Caco-2 (cell line): ENCODE measurements at regions not wholly inside any gene's neighbourhood (a gene's known extent, or its start where the extent isn't known, plus 50 kb on each side); places are given as distances from the start of the nearest gene placed in this dataset. TPM values are rescaled to one million over a fixed set of nuclear protein-coding genes. Genes with fewer than 3 reads are reported as not detected.

Experiments
- BruUV-seq: library from RNA; stranded (reverse); fragments of 400-500 nt; replicated peaks from 2 replicates; lab custom pipeline; 2021; lab: Mats Ljungman, UMichigan
- CTCF ChIA-PET: fragments of 300-600 bp; sonication (Branson Sonifier 250); formaldehyde crosslinking; loops from one replicate; lab custom pipeline; 2022; ENCODE audit warnings: antibody characterized with exemption; lab: Charles Lee
- POLR2A ChIA-PET: fragments of 300-600 bp; sonication (Branson Sonifier 250); formaldehyde crosslinking; loops from one replicate; lab custom pipeline; 2022; ENCODE audit warnings: antibody characterized with exemption; lab: Charles Lee
- DNase-seq, 2 experiments: peaks; one replicate each; pipeline versions ENCODE4 v3.0.0 to v3.0.0-alpha.2; 2020 to 2022
- H3K27me3 ChIP-seq: replicated peaks from 2 replicates; pipeline ENCODE4 v1.6.0; 2011; ENCODE audit warnings: low read length; ENCODE audit not compliant: control insufficient read depth, insufficient read depth
- H3K36me3 ChIP-seq: 2 replicates; pipeline ENCODE4 v1.5.1; 2011; ENCODE audit warnings: low read length; ENCODE audit not compliant: control insufficient read depth, insufficient read depth
- H3K4me1 ChIP-seq: fragments of 250-450 bp; sonication (Bioruptor Pico); 2 replicates; pipeline ENCODE4 v1.5.1; 2020; ENCODE audit warnings: mild to moderate bottlenecking
- H3K4me3 ChIP-seq: 2 replicates; pipeline ENCODE4 v1.5.1; 2011; ENCODE audit warnings: low read depth, mild to moderate bottlenecking, control low read depth, low read length
- H3K9me3 ChIP-seq: fragments of 250-450 bp; sonication (Bioruptor Pico); 2 replicates; pipeline ENCODE4 v1.5.1; 2020; ENCODE audit warnings: mild to moderate bottlenecking, moderate library complexity
- H3K27ac Mint-ChIP-seq: one replicate; pipeline ENCODE4 v1.8.0; 2022; ENCODE audit warnings: mixed read lengths; ENCODE audit not compliant: unreplicated experiment
- H3K27me3 Mint-ChIP-seq: one replicate; pipeline ENCODE4 v1.8.0; 2022; ENCODE audit warnings: mixed read lengths; ENCODE audit not compliant: insufficient read depth, unreplicated experiment
- H3K36me3 Mint-ChIP-seq: one replicate; pipeline ENCODE4 v1.8.0; 2022; ENCODE audit warnings: mild to moderate bottlenecking, mixed read lengths; ENCODE audit not compliant: insufficient read depth, unreplicated experiment
- H3K4me1 Mint-ChIP-seq: one replicate; pipeline ENCODE4 v1.8.0; 2022; ENCODE audit warnings: low read depth, mixed read lengths; ENCODE audit not compliant: unreplicated experiment
- H3K4me3 Mint-ChIP-seq: one replicate; pipeline ENCODE4 v1.8.0; 2022; ENCODE audit warnings: mild to moderate bottlenecking, moderate library complexity, mixed read lengths; ENCODE audit not compliant: unreplicated experiment
- H3K9me3 Mint-ChIP-seq: one replicate; pipeline ENCODE4 v1.8.0; 2022; ENCODE audit warnings: mixed read lengths; ENCODE audit not compliant: unreplicated experiment
- CTCF ChIP-seq, 2 experiments: fragments of 200-600 bp in 1 of 2; IDR thresholded peaks; 1 replicate in 1 of 2; 2 replicates in 1 of 2; pipeline versions ENCODE4 v1.5.1 to v1.8.0; 2011 to 2022; ENCODE audit warnings: antibody characterized with exemption in 1 of 2, control low read depth in 1 of 2, inconsistent platforms in 1 of 2, low read depth in 1 of 2, low read length in 1 of 2, mild to moderate bottlenecking in 1 of 2, moderate library complexity in 1 of 2; ENCODE audit not compliant: insufficient read depth in 1 of 2, severe bottlenecking in 1 of 2, unreplicated experiment in 1 of 2
- intact Hi-C: fragments of 100-400 bp; cut with micrococcal nuclease; formaldehyde crosslinking; loops from one replicate; pipeline ENCODE4 v1.10.0; 2022; ENCODE audit not compliant: unreplicated experiment
- microRNA-seq: library from miRNA; unstranded; fragments of <30 nt; microRNA quantifications from one replicate; pipeline ENCODE4 v1.2.0, GENCODE V29; 2022

- H3K9me3 ChIP-seq: no peaks in the 10 kb centered on the region
- Mint-ChIP-seq H3K9me3 (no peaks in the 10 kb centered on the region), H3K4me3 (peak overlapping the region; percentile 3), H3K36me3 (no peaks in the 10 kb centered on the region), H3K27me3 (no peaks in the 10 kb centered on the region), H3K27ac (peak overlapping the region; percentile 66), H3K4me1 (peaks cover 42% of the 10 kb centered on the region)
- H3K4me3 ChIP-seq: no peak overlapping the region
- intact Hi-C loops: loop anchor here (1.0 to 5.0 kb wide), 3 partner anchors 51 to 311 kb away; partner anchors contain the start of genes CREB1 and KLF7
- no TSS peak for BruUV-seq
- POLR2A ChIA-PET: no interaction called here
- no peak for TF ChIP-seq CTCF (IDR thresholded peaks at IDR 0.05; ENCODE audit: insufficient read depth in 1 of 2, low read depth in 1 of 2, low read length in 1 of 2, severe bottlenecking in 1 of 2, unreplicated experiment in 1 of 2)
- H3K36me3 ChIP-seq: no peaks in the 10 kb centered on the region
- H3K27me3 ChIP-seq: no peaks in the 10 kb centered on the region
- CTCF ChIA-PET: no interaction called here
- DNase-seq: no peak
- peaks cover 49% of the 10 kb centered on the region for H3K4me1 ChIP-seq
Observed at GRCh38 chr2:207478572-207478971, 51.2 kb upstream of the CREB1 start.

GRCh38 chr2:207479198-207479785 lies 50.5 kb upstream of the CREB1 start:
- Histone ChIP-seq H3K27me3 (no peaks in the 10 kb centered on the region), H3K4me1 (peaks cover 49% of the 10 kb centered on the region), H3K36me3 (no peaks in the 10 kb centered on the region), H3K4me3 (no peak overlapping the region), H3K9me3 (no peaks in the 10 kb centered on the region)
- peak in 1 of 2 experiments; percentile 25 for DNase-seq
- H3K36me3 Mint-ChIP-seq: no peaks in the 10 kb centered on the region
- H3K27ac Mint-ChIP-seq: peak overlapping the region; percentile 66
- intact Hi-C loops: loop anchor here (1.0 to 5.0 kb wide), 3 partner anchors 19 to 312 kb away; partner anchors contain the start of gene KLF7
- peak overlapping the region; percentile 3 for H3K4me3 Mint-ChIP-seq
- CTCF ChIA-PET: no interaction called here
- H3K4me1 Mint-ChIP-seq: peaks cover 47% of the 10 kb centered on the region
- POLR2A ChIA-PET: no interaction called here
- H3K27me3 Mint-ChIP-seq: no peaks in the 10 kb centered on the region
- BruUV-seq: no TSS peak
- H3K9me3 Mint-ChIP-seq: no peaks in the 10 kb centered on the region
- TF ChIP-seq CTCF (IDR thresholded peaks at IDR 0.05; ENCODE audit: insufficient read depth in 1 of 2, low read depth in 1 of 2, low read length in 1 of 2, severe bottlenecking in 1 of 2, unreplicated experiment in 1 of 2): no peak

Small RNA genes lying in the stretch of these regions (microRNA-seq; reads per million reads assigned to microRNA genes)
- gene MIR1302-4: not detected
